Midbrain (tissue), 1 donor: ENCODE measurements at regions not wholly inside any gene's neighbourhood (a gene's known extent, or its start where the extent isn't known, plus 50 kb on each side); places are given as distances from the start of the nearest gene placed in this dataset.

Experiments used
- DNase-seq: peaks from one replicate; lab custom pipeline; 2025; lab: John Stamatoyannopoulos, UW

DNA sequence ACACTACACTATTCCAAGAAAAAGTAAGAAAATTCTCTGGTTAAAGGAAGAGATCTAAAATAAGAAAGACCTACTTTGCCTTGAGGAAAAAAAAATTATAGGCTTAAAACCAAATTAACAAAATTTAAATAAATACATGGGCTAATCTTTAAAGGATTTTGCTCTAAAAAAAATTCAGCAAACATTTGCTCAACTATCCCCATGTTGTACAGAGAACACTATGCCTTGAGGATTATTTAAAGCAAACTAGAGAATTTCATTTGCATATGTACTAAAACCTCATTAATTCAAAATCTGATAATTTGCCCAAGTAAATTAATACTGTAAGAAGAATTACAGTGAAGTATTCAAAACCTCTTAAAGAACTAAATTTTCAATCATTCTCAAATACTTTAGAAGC is 71.6 kb upstream of the KCNIP4 start:
- DNase-seq = no peak

DNA sequence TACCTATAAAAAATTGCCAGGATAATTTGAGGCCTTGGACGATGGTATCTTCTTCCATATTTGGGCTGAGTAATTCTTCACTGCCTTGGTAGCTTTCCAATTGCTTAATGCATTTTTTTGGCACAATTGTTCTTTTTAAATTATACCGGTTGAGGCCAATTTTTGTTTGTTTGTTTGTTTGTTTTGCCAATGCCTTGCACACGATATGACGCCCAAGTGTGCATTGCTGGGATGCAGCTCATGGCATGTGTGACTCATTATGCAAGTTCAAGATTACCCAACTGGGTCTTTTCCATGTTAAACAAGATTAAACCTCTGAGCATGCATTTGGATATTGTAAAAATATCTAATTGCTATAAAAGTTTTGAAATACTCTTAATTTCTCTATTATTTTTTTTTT is 71.1 kb upstream of the KCNIP4 start:
- no peak for DNase-seq

- no peak for DNase-seq
Observed at GRCh38 chr4:22014222-22014741, 65.7 kb upstream of the KCNIP4 start.

DNA sequence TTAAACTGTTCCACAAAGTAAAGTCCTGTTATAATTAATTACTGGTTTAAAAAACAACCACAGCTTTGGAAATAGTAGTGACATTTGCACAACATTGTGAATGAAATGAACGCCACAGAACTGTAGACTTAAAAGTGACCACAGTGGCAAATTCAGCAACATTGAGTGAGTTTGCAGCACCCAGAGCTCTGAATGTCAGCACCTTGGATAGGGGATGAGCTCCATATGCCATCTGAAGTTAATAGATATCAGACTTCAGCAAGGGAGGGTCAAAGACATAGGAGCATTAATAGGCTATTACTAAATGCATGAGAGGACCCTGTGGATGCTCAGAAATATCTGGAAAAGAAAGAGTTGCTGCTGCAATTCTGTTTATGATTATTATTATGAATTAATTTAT is 55.3 kb upstream of the KCNIP4 start:
- DNase-seq = no peak
